HG02678 (cell line): ENCODE measurements at regions not wholly inside any gene's neighbourhood (a gene's known extent, or its start where the extent isn't known, plus 50 kb on each side); places are given as distances from the start of the nearest gene placed in this dataset.
"Not testable (repeated sequence)": the region's sequence is repeated elsewhere in the genome, so short reads cannot be mapped to it uniquely, and the experiment has no call there.

Source experiments
- ATAC-seq: cut with Tn5 transposase; IDR thresholded peaks from one replicate; pipeline ENCODE4 v1.9.1; 2021; ENCODE audit warnings: mild to moderate bottlenecking, moderate library complexity; ENCODE audit not compliant: unreplicated experiment

- ATAC-seq, result peak; percentile 98
These were observed 130.1 kb upstream of the ASCC3 start for GRCh38 chr6:101011186-101011585.

GRCh38 chr6:101013612-101014195 lies 132.6 kb upstream of the ASCC3 start:
- ATAC-seq, result no peak

- no peak for ATAC-seq
These were observed 134.4 kb upstream of the ASCC3 start for GRCh38 chr6:101015541-101015940.

GRCh38 chr6:101016163-101016562 lies 135.0 kb upstream of the ASCC3 start:
- ATAC-seq, result no peak

GRCh38 chr6:101018157-101018556 lies 137.0 kb upstream of the ASCC3 start:
- no peak for ATAC-seq

- no peak for ATAC-seq
These were observed 140.4 kb upstream of the ASCC3 start for GRCh38 chr6:101021504-101021903.

- ATAC-seq, result no peak
These were observed 161.8 kb upstream of the ASCC3 start for GRCh38 chr6:101042966-101043365.

- no peak for ATAC-seq
These were observed 177.2 kb upstream of the ASCC3 start for GRCh38 chr6:101058296-101058695.

GRCh38 chr6:101066481-101066880 lies 185.4 kb upstream of the ASCC3 start:
- no peak for ATAC-seq

- no peak for ATAC-seq
These were observed 188.2 kb upstream of the ASCC3 start for GRCh38 chr6:101069191-101069795.

- ATAC-seq, result no peak
These were observed 189.0 kb upstream of the ASCC3 start for GRCh38 chr6:101070044-101070608.

GRCh38 chr6:101077344-101077743 lies 196.2 kb upstream of the ASCC3 start:
- ATAC-seq, result no peak

- ATAC-seq, result no peak
These were observed 198.7 kb upstream of the ASCC3 start for GRCh38 chr6:101079696-101080270.

GRCh38 chr6:101080597-101080996 lies 199.5 kb upstream of the ASCC3 start:
- ATAC-seq, result no peak

- no peak for ATAC-seq
These were observed 202.5 kb upstream of the ASCC3 start for GRCh38 chr6:101083533-101084175.

- no peak for ATAC-seq
These were observed 204.2 kb upstream of the ASCC3 start for GRCh38 chr6:101085327-101085726.

- ATAC-seq, result no peak
These were observed 205.3 kb upstream of the ASCC3 start for GRCh38 chr6:101086473-101086872.

- ATAC-seq, result no peak
These were observed 207.5 kb upstream of the ASCC3 start for GRCh38 chr6:101088594-101088993.

- ATAC-seq, result no peak
These were observed 208.5 kb upstream of the ASCC3 start for GRCh38 chr6:101089640-101090039.

GRCh38 chr6:101090281-101090680 lies 209.2 kb upstream of the ASCC3 start:
- no peak for ATAC-seq

- ATAC-seq, result not testable (repeated sequence)
These were observed 217.5 kb upstream of the ASCC3 start for GRCh38 chr6:101098605-101099004.

- no peak for ATAC-seq
These were observed 221.6 kb upstream of the ASCC3 start for GRCh38 chr6:101102702-101103101.
